Subcutaneous abdominal adipose tissue (tissue), 5 donors: ENCODE measurements at regions not wholly inside any gene's neighbourhood (a gene's known extent, or its start where the extent isn't known, plus 50 kb on each side); places are given as distances from the start of the nearest gene placed in this dataset.

Source experiments
- H3K27ac ChIP-seq: one replicate; pipeline ENCODE4 v1.7.0; 2013; ENCODE audit warnings: low read depth, mild to moderate bottlenecking, inconsistent platforms, low read length, moderate library complexity
- H3K27me3 ChIP-seq, 5 donors: one replicate each; pipeline ENCODE4 v1.7.0; 2013; ENCODE audit warnings: low read length in 5 of 5, inconsistent platforms in 1 of 5; ENCODE audit not compliant: control insufficient read depth in 5 of 5, insufficient read depth in 4 of 5
- H3K36me3 ChIP-seq, 5 donors: one replicate each; pipeline ENCODE4 v1.7.0; 2013; ENCODE audit warnings: low read length in 5 of 5; ENCODE audit not compliant: control insufficient read depth in 5 of 5, insufficient read depth in 5 of 5
- H3K4me1 ChIP-seq, 5 donors: one replicate each; pipeline ENCODE4 v1.7.0; 2013; ENCODE audit warnings: low read length in 5 of 5, mild to moderate bottlenecking in 3 of 5, moderate library complexity in 1 of 5; ENCODE audit not compliant: control insufficient read depth in 5 of 5, insufficient read depth in 5 of 5
- H3K4me3 ChIP-seq, 5 donors: one replicate each; pipeline ENCODE4 v1.7.0; 2013; ENCODE audit warnings: low read length in 5 of 5, low read depth in 1 of 5
- H3K9ac ChIP-seq, 5 donors: one replicate each; pipeline ENCODE4 v1.7.0; 2013; ENCODE audit warnings: low read length in 5 of 5, mild to moderate bottlenecking in 4 of 5, moderate library complexity in 3 of 5
- H3K9me3 ChIP-seq, 5 donors: one replicate each; pipeline ENCODE4 v1.7.0; 2013; ENCODE audit warnings: low read length in 5 of 5; ENCODE audit not compliant: control insufficient read depth in 5 of 5
- donor health status: healthy.
- donor health status: healthy.
- donor health status: healthy.
- donor health status: healthy.
- donor health status: healthy.

DNA sequence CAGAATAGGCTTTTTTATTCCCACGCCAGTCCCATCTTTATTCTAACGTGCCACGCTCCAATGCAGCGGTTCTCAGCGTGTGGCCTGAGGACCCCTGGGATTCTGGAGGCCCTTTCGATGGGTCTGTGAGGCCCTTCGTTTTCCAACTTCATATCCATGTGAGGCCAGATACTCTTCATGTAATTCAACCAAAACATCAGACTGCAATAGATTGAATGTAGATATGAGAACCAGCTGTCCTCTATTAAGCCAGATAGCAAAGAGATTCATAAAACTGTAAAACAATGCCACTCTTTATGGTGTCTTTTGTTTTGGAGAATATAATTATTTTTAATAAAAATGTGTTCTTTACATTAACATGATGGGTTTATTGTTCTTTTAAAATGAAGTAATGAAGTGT, 53.2 kb upstream of the KMT2C start:
- Histone ChIP-seq H3K9ac (no peak overlapping the region), H3K9me3 (no peaks in the 10 kb centered on the region), H3K27ac (no peak overlapping the region), H3K4me1 (peaks cover 0 to 5% (median 0%) of the 10 kb centered on the region in 5 donors), H3K27me3 (no peaks in the 10 kb centered on the region), H3K36me3 (no peaks in the 10 kb centered on the region), H3K4me3 (no peak overlapping the region)

- H3K27ac ChIP-seq, result no peak overlapping the region
- H3K27me3 ChIP-seq, result no peaks in the 10 kb centered on the region
- H3K9ac ChIP-seq, result no peak overlapping the region
- H3K9me3 ChIP-seq, result no peaks in the 10 kb centered on the region
- H3K4me1 ChIP-seq, result peaks cover 0 to 5% (median 0%) of the 10 kb centered on the region in 5 donors
- no peak overlapping the region for H3K4me3 ChIP-seq
- H3K36me3 ChIP-seq, result no peaks in the 10 kb centered on the region
These were observed 51.2 kb upstream of the KMT2C start for GRCh38 chr7:152486968-152487367.

- Histone ChIP-seq H3K27ac (no peak overlapping the region), H3K36me3 (no peaks in the 10 kb centered on the region), H3K4me1 (peaks cover 0 to 2% (median 0%) of the 10 kb centered on the region in 5 donors), H3K27me3 (no peaks in the 10 kb centered on the region), H3K4me3 (no peak overlapping the region), H3K9me3 (no peaks in the 10 kb centered on the region), H3K9ac (no peak overlapping the region)
These were observed 50.0 kb upstream of the KMT2C start for GRCh38 chr7:152485826-152486225.
